Trophoblast cell (in vitro differentiated cells and primary cell): ENCODE measurements at regions not wholly inside any gene's neighbourhood (a gene's known extent, or its start where the extent isn't known, plus 50 kb on each side); places are given as distances from the start of the nearest gene placed in this dataset.

Experiments used
- DNase-seq, 2 donors: peaks; one replicate each; pipeline ENCODE4 v3.0.0-alpha.2; 2016
- H2AFZ ChIP-seq: 2 replicates; pipeline ENCODE4 v1.6.1; 2013; ENCODE audit warnings: low read length, moderate library complexity, mild to moderate bottlenecking; ENCODE audit not compliant: insufficient read depth, poor library complexity
- H2AK5ac ChIP-seq: 2 replicates; pipeline ENCODE4 v1.6.1; 2013; ENCODE audit warnings: mild to moderate bottlenecking, low read length
- H2BK120ac ChIP-seq: 2 replicates; pipeline ENCODE4 v1.6.1; 2013; ENCODE audit warnings: low read length, mild to moderate bottlenecking, moderate library complexity; ENCODE audit not compliant: insufficient read depth, poor library complexity
- H2BK12ac ChIP-seq: 2 replicates; pipeline ENCODE4 v1.6.1; 2013; ENCODE audit warnings: mild to moderate bottlenecking, low read length, moderate library complexity
- H2BK5ac ChIP-seq: 2 replicates; pipeline ENCODE4 v1.6.1; 2013; ENCODE audit warnings: low read length, low read depth, moderate library complexity, mild to moderate bottlenecking; ENCODE audit not compliant: poor library complexity
- H3K14ac ChIP-seq: 2 replicates; pipeline ENCODE4 v1.6.1; 2013; ENCODE audit warnings: mild to moderate bottlenecking, low read length
- H3K18ac ChIP-seq: 2 replicates; pipeline ENCODE4 v1.6.1; 2013; ENCODE audit warnings: mild to moderate bottlenecking, low read length
- H3K23ac ChIP-seq: 2 replicates; pipeline ENCODE4 v1.6.1; 2013; ENCODE audit warnings: low read length
- H3K27ac ChIP-seq: 2 replicates; pipeline ENCODE4 v1.5.1; 2013; ENCODE audit warnings: low read depth, mild to moderate bottlenecking, inconsistent platforms, low read length, moderate library complexity
- H3K27me3 ChIP-seq: 2 replicates; pipeline ENCODE4 v1.6.1; 2013; ENCODE audit warnings: inconsistent platforms, mild to moderate bottlenecking, low read length, moderate library complexity; ENCODE audit not compliant: insufficient read depth
- H3K36me3 ChIP-seq, 2 experiments: 1 replicate in 1 of 2; 2 replicates in 1 of 2; pipeline ENCODE4 v1.6.1; 2013; ENCODE audit warnings: low read length in 2 of 2, mild to moderate bottlenecking in 2 of 2, moderate library complexity in 1 of 2; ENCODE audit not compliant: insufficient read depth in 2 of 2, control insufficient read depth in 1 of 2
- H3K4ac ChIP-seq: 2 replicates; pipeline ENCODE4 v1.6.1; 2013; ENCODE audit warnings: low read depth, mild to moderate bottlenecking, low read length, moderate library complexity
- H3K4me1 ChIP-seq, 2 experiments: 1 replicate in 1 of 2; 2 replicates in 1 of 2; pipeline ENCODE4 v1.6.1; 2013; ENCODE audit warnings: low read length in 2 of 2, mild to moderate bottlenecking in 2 of 2, moderate library complexity in 1 of 2; ENCODE audit not compliant: insufficient read depth in 2 of 2, control insufficient read depth in 1 of 2
- H3K4me2 ChIP-seq: 2 replicates; pipeline ENCODE4 v1.6.1; 2013; ENCODE audit warnings: inconsistent platforms, mild to moderate bottlenecking, low read length, moderate library complexity
- H3K4me3 ChIP-seq: 2 replicates; pipeline ENCODE4 v1.5.1; 2013; ENCODE audit warnings: mild to moderate bottlenecking, low read depth, low read length, inconsistent platforms
- H3K79me1 ChIP-seq: one replicate; pipeline ENCODE4 v1.6.1; 2013; ENCODE audit warnings: low read length
- H3K79me2 ChIP-seq: 2 replicates; pipeline ENCODE4 v1.6.1; 2013; ENCODE audit warnings: low read length, mild to moderate bottlenecking; ENCODE audit not compliant: control insufficient read depth, insufficient read depth, poor library complexity
- H3K9ac ChIP-seq: 2 replicates; pipeline ENCODE4 v1.6.1; 2013; ENCODE audit warnings: mild to moderate bottlenecking, low read length
- H3K9me3 ChIP-seq: 2 replicates; pipeline ENCODE4 v1.6.1; 2013; ENCODE audit warnings: low read depth, mild to moderate bottlenecking, control low read depth, inconsistent platforms, low read length; ENCODE audit not compliant: insufficient read depth
- H4K12ac ChIP-seq: 2 replicates; pipeline ENCODE4 v1.6.1; 2013; ENCODE audit warnings: low read depth, mild to moderate bottlenecking, low read length, moderate library complexity
- H4K8ac ChIP-seq: 2 replicates; pipeline ENCODE4 v1.6.1; 2013; ENCODE audit warnings: low read depth, mild to moderate bottlenecking, low read length, moderate library complexity
- H4K91ac ChIP-seq: one replicate; pipeline ENCODE4 v1.6.1; 2013; ENCODE audit warnings: low read depth, mild to moderate bottlenecking, low read length, moderate library complexity
- WGBS: extraction: QIAGEN DNeasy Blood & Tissue Kit; methylation state at CpG from one replicate; pipeline ENCODE4 v1.1.7; 2013; ENCODE audit warnings: missing lambda C conversion rate; ENCODE audit not compliant: insufficient read length, insufficient coverage; ENCODE audit errors: extremely low coverage; 5-methylcytosine and 5-hydroxymethylcytosine counted together

DNA sequence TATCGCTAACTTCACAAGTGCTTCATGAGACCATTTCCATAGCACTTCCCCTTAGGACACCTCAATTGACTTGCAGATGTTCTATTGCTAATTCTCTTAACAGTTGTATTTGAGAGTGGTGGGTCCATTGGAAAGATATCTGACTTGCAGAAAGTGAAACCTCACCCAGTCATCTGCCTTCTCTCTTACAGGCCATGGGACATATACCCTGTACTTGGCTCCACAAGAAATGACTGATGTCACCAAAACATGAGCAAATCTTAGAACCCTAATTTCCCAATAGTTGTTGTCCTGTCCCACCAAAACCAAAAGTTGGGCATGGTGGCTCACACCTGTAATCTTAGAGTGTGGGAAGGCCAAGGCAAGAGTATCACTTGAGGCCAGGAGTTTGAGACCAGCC is 101.9 kb upstream of the MAML3 start:
- Histone ChIP-seq H3K27ac (no peak overlapping the region), H2AFZ (no peak overlapping the region), H3K36me3 (no peaks in the 10 kb centered on the region), H4K91ac (peak overlapping the region; percentile 75), H3K4me3 (no peak overlapping the region), H2BK120ac (no peak overlapping the region), H3K79me1 (peaks cover 46% of the 10 kb centered on the region), H4K12ac (no peak overlapping the region), H2BK12ac (peak overlapping the region; percentile 42), H3K9me3 (no peaks in the 10 kb centered on the region), H3K27me3 (no peaks in the 10 kb centered on the region), H3K4me1 (peaks cover 22 to 29% of the 10 kb centered on the region in 2 experiments), H3K4me2 (no peak overlapping the region), H4K8ac (no peak overlapping the region), H3K14ac (peak overlapping the region; percentile 17), H3K4ac (no peak overlapping the region), H2AK5ac (peak overlapping the region; percentile 18), H3K23ac (no peak overlapping the region), H2BK5ac (peak overlapping the region; percentile 42), H3K9ac (no peak overlapping the region), H3K18ac (no peak overlapping the region), H3K79me2 (peaks cover 4% of the 10 kb centered on the region)
- no CpG with 5 or more reads among the region's 1 CpG for WGBS
- no peak for DNase-seq

DNA sequence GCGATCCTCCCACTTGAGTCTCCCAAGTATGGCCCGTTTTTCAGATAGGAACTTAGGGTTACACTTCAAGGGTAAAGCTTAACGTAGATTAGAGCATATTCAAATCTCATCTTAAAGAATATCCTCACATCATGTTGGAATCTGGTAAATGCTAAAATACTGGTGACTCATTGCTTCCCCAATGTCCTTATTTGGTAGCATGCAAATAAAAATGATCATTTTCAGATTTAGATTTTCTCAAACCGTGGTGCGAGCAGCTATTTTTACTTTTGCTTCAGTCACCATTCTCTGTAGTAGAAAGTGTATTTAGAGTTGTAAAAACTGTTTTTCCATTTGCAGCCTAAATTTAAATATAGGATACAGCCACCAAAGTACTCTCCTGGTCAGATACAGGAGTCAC is 101.5 kb upstream of the MAML3 start:
- no peak overlapping the region for H4K12ac ChIP-seq
- no peak overlapping the region for H2BK5ac ChIP-seq
- H3K4ac ChIP-seq, result no peak overlapping the region
- H3K9ac ChIP-seq, result no peak overlapping the region
- H4K91ac ChIP-seq, result no peak overlapping the region
- H3K4me3 ChIP-seq, result no peak overlapping the region
- H3K18ac ChIP-seq, result no peak overlapping the region
- peaks cover 25 to 33% of the 10 kb centered on the region in 2 experiments for H3K4me1 ChIP-seq
- H3K79me2 ChIP-seq, result peaks cover 4% of the 10 kb centered on the region
- H3K9me3 ChIP-seq, result no peaks in the 10 kb centered on the region
- H2BK120ac ChIP-seq, result peak overlapping the region; percentile 37
- H2BK12ac ChIP-seq, result no peak overlapping the region
- peaks cover 50% of the 10 kb centered on the region for H3K79me1 ChIP-seq
- no peak overlapping the region for H2AFZ ChIP-seq
- no peak overlapping the region for H3K14ac ChIP-seq
- H3K27ac ChIP-seq, result peak overlapping the region; percentile 78
- no peak for DNase-seq
- no peak overlapping the region for H3K23ac ChIP-seq
- H3K27me3 ChIP-seq, result no peaks in the 10 kb centered on the region
- no peak overlapping the region for H4K8ac ChIP-seq
- no peak overlapping the region for H3K4me2 ChIP-seq
- H2AK5ac ChIP-seq, result no peak overlapping the region
- no peaks in the 10 kb centered on the region for H3K36me3 ChIP-seq
- no CpG with 5 or more reads among the region's 5 CpGs for WGBS

DNA sequence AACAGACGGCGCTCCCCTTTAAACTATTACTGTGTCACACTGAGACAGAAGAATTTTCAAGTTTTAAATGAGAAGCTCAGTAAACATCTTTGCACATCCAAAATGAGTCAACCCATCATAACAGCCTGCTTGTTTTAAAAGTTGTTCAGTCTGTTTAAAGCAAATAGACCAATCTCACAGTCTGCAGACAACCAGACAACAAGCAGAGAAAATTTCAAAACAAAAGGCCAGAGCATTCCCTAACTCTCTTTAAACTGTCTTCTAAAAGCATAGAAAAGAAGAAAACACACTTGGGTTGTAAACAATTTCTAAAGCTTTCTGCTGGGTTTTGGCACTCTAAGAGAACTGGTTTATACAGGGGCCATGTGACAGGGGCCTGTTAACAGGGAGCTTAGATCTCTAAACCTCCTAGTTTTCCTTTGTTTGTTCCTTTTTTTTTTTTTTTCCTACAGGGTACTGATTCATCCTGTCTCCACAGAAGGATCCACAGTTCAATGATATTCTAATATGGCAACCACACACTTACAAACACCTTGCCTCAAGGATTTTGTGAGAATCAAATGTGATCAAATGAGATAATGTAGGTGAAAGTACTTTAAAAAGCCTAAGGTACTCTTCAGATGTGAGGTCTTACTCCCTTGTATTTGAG is 100.8 kb upstream of the MAML3 start:
- H3K9ac ChIP-seq, result no peak overlapping the region

DNA sequence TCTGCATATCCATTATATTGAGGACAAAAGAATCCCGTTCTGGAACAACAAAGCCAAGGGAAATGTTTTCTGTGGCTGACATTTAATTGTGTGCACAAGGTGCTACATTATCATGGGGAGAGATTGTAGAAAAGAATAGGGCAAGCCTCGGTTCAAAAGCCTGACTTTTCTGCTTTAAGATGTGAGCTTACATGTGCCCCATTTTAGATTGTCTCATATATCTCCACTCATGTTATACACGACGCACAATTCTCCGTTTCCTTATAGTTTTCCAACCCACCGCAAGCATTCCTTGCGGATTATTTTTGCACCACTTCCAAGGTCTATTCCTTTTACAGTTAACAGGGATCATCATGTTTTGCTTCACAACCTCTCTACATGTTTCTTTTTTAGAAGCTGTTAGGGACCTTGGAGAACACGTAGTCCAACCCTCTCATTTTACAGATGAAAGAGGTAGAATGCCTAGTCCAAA is 99.6 kb upstream of the MAML3 start:
- no peak overlapping the region for H3K9ac ChIP-seq
- H3K9me3 ChIP-seq, result no peaks in the 10 kb centered on the region

More for the DNA sequence above, 100.8 kb upstream of the MAML3 start:
- H3K14ac ChIP-seq, result no peak overlapping the region
- H3K18ac ChIP-seq, result no peak overlapping the region
- H4K91ac ChIP-seq, result no peak overlapping the region
- no peak for DNase-seq
- no peak overlapping the region for H4K12ac ChIP-seq
- H3K36me3 ChIP-seq, result no peaks in the 10 kb centered on the region
- no peak overlapping the region for H2BK5ac ChIP-seq
- H3K4me1 ChIP-seq, result peaks cover 25 to 37% of the 10 kb centered on the region in 2 experiments
- no peak overlapping the region for H2BK120ac ChIP-seq
- WGBS, result no CpG with 5 or more reads among the region's 2 CpGs
- H3K27ac ChIP-seq, result peak overlapping the region; percentile 78
- H3K4me2 ChIP-seq, result no peak overlapping the region
- H3K27me3 ChIP-seq, result no peaks in the 10 kb centered on the region
- peaks cover 4% of the 10 kb centered on the region for H3K79me2 ChIP-seq
- no peak overlapping the region for H2BK12ac ChIP-seq
- no peak overlapping the region for H3K4ac ChIP-seq
- no peak overlapping the region for H4K8ac ChIP-seq
- H3K9me3 ChIP-seq, result no peaks in the 10 kb centered on the region
- no peak overlapping the region for H3K4me3 ChIP-seq
- H2AFZ ChIP-seq, result no peak overlapping the region
- no peak overlapping the region for H2AK5ac ChIP-seq
- H3K79me1 ChIP-seq, result peaks cover 53% of the 10 kb centered on the region
- H3K23ac ChIP-seq, result no peak overlapping the region

More for the DNA sequence above, 99.6 kb upstream of the MAML3 start:
- Histone ChIP-seq H3K79me2 (peaks cover 4% of the 10 kb centered on the region), H3K4me1 (peaks cover 25 to 37% of the 10 kb centered on the region in 2 experiments), H2AFZ (no peak overlapping the region), H3K23ac (no peak overlapping the region), H3K36me3 (no peaks in the 10 kb centered on the region), H2BK5ac (peak overlapping the region; percentile 22), H3K14ac (peak overlapping the region; percentile 70), H4K12ac (no peak overlapping the region), H3K27ac (peak overlapping the region; percentile 27), H2BK12ac (peak overlapping the region; percentile 99), H3K4me2 (no peak overlapping the region), H3K4me3 (no peak overlapping the region), H4K91ac (peak overlapping the region; percentile 91), H3K79me1 (peaks cover 51% of the 10 kb centered on the region), H3K18ac (no peak overlapping the region), H2AK5ac (peak overlapping the region; percentile 84), H3K4ac (peak overlapping the region; percentile 77), H2BK120ac (peak overlapping the region; percentile 82), H4K8ac (peak overlapping the region; percentile 75), H3K27me3 (no peaks in the 10 kb centered on the region)
- DNase-seq, result no peak
- 100% methylated on average over 4 of the region's 8 CpGs for WGBS
